GM12872 (cell line): ENCODE measurements at regions not wholly inside any gene's neighbourhood (a gene's known extent, or its start where the extent isn't known, plus 50 kb on each side); places are given as distances from the start of the nearest gene placed in this dataset.

Experiments used
- TF ChIP-seq, protein P1 (sequence below): IDR thresholded peaks from 3 replicates; pipeline ENCODE4 v1.5.1; 2011; ENCODE audit warnings: low read depth, mild to moderate bottlenecking, low read length, moderate library complexity; ENCODE audit not compliant: insufficient read depth

DNA sequence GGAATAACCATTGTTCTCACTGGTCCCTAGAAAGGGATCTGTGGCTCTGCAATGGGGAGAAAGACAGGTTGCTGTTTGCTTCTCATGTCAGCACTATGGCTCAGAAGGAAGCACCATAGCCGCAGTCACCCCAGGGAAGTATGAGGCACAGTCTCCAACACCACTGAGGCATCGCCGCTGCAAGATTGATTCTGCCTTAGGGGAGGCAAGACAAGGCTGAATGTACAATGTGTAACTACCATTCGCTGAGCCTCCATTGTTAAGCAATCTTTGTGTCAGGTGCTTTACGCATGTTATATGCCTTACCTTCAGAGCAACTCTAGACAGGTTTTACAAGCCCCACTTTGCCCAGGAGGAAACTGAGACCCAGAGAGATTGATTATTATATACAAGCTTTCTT, 100.7 kb upstream of the KCNMB2 start:
- TF ChIP-seq, protein P1, sequence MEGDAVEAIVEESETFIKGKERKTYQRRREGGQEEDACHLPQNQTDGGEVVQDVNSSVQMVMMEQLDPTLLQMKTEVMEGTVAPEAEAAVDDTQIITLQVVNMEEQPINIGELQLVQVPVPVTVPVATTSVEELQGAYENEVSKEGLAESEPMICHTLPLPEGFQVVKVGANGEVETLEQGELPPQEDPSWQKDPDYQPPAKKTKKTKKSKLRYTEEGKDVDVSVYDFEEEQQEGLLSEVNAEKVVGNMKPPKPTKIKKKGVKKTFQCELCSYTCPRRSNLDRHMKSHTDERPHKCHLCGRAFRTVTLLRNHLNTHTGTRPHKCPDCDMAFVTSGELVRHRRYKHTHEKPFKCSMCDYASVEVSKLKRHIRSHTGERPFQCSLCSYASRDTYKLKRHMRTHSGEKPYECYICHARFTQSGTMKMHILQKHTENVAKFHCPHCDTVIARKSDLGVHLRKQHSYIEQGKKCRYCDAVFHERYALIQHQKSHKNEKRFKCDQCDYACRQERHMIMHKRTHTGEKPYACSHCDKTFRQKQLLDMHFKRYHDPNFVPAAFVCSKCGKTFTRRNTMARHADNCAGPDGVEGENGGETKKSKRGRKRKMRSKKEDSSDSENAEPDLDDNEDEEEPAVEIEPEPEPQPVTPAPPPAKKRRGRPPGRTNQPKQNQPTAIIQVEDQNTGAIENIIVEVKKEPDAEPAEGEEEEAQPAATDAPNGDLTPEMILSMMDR: no peak

DNA sequence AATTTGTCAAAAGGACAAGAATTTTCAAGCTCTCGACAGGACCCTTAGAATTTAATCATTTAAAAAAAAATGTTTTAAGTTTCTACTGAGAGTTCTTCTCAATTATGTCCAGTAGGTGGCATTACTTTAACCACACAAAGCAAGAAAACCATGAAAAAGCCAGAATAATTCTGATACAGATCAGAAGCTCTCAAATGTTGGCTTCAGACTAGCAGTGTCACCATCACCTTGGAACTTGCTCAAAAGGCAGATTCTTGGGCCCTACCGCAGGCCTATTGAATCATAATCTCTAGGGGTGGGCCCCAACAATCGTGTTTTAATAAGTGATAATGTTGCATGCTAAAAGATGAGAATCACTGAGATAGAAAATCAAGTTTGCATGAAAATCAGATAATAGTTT, 99.5 kb upstream of the KCNMB2 start:
- TF ChIP-seq, protein P1: peak; percentile 43; the same call in 2 of the 3 replicates

DNA sequence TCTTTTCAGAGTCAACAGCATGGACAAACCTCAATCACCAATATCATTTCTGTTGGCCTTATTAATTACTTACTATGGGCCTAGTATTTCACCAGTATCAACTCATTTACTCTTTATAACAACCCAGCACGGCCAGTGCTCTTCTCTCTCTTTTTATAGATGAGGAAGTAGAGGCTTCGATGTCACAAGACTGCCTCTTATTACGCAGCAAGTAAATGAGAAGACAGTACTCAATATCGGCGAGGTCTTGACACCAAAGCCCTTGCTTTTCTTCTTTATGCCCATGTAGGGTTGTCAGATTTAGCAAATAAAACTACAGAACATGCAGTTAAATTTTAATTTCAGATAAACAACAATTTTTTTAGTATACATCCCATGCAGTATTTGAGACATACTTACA, 99.0 kb upstream of the KCNMB2 start:
- TF ChIP-seq, protein P1: no peak

DNA sequence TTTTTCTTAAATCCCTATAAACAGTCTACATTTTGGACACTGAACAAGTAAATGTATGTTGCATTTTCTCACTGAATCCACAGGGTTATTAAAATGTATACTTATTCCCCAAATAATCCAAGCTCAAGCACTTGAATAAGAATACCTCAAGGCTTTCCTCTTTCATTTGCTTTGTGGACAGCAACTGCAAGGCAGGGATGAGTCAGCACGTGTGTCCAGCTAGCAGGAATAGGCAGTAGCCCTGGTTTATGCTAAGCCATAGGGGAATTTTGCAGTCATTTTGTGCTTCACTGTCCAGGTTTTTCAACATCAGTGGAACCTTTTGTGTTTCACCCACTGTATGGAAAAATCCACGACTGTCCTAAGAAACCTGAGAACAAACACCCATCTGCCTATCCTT, 96.7 kb upstream of the KCNMB2 start:
- TF ChIP-seq, protein P1: no peak

DNA sequence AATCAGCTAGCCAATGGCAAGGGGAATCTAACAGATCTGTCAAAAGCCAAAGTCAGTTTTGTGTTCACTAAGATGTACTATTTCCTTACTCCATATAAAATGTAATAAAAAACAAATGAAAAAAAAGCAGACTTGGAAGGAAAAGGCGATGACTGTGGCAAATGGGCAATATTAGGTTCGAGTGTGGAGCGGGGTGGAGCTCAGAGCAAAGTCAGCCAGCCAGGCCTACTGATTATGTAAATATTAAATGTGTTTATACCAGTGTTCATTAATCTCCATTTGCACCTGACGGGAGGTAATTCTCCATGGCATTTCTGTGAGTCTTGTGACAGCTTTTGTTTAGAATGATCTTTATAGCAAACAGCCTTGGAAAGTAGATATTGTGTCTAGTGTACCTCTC, 96.2 kb upstream of the KCNMB2 start:
- TF ChIP-seq, protein P1: no peak

- TF ChIP-seq, protein P1: no peak
Measured at GRCh38 chr3:178443634-178444033, 92.6 kb upstream of the KCNMB2 start.

GRCh38 chr3:178445139-178445538, 91.1 kb upstream of the KCNMB2 start:
- TF ChIP-seq, protein P1: no peak

GRCh38 chr3:178446059-178446458, 90.2 kb upstream of the KCNMB2 start:
- TF ChIP-seq, protein P1: no peak
